HG02885 (cell line): ENCODE measurements at regions not wholly inside any gene's neighbourhood (a gene's known extent, or its start where the extent isn't known, plus 50 kb on each side); places are given as distances from the start of the nearest gene placed in this dataset.

Experiments
- ATAC-seq: cut with Tn5 transposase; IDR thresholded peaks from one replicate; pipeline ENCODE4 v1.9.1; 2021; ENCODE audit warnings: mild to moderate bottlenecking; ENCODE audit not compliant: unreplicated experiment, poor library complexity

DNA sequence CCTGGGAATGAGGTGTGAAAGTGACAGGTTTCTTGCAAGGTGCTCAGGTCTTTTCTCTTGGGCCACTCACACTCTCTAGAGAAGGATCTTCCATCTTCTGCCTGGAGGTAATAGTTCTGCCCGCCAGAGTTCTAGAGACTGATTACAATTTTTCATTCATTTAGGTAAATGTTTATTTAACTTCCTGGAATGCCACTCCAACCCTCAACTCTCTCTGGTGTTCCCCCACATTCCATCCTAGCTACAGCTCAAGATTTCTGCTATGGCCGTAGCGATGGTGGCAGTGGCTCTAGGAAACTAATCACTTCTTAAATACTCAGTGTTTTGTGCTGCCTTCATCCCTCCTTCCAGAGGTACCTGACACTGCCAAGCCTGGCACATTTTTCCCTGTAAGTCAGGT is 174.6 kb downstream of the WDR11 start:
- no peak for ATAC-seq

DNA sequence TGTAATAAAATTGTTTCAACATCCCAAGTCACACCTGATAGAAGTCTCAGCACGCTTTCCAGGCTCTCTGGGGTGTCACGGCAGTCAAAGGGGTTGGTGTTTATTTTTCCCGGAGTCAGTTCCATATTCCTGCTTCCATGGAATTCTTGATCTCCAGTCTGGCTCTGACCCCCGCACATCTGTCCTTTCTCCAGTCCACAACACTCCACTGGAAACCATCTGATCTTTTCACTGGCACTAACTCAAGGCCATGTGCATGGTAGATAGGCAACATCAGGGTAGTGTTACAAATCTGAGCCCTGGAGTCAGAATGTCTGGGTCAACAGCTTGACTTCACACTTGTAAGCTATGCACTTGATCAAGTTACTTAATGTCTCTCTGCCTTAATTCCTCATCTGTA is 176.2 kb downstream of the WDR11 start:
- no peak for ATAC-seq

DNA sequence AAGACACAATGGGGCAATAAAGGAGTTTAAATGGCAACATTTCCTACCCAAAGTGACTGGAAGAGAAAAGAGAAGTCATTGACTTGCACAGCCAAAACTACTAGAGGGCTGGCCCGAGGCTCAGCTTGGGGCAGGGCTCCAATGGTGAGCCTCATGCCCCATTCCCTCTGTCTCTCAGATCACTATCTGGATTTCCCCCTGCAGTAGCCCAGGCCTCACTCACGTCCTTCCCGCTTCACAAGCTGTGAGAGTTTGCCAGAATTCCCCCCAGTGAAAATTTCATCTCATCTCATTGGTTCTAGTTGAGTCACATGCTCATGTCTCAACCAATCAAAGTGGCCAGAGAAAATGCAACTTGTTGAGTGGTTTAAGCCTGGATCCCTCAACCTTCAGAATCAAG is 181.3 kb downstream of the WDR11 start:
- no peak for ATAC-seq

DNA sequence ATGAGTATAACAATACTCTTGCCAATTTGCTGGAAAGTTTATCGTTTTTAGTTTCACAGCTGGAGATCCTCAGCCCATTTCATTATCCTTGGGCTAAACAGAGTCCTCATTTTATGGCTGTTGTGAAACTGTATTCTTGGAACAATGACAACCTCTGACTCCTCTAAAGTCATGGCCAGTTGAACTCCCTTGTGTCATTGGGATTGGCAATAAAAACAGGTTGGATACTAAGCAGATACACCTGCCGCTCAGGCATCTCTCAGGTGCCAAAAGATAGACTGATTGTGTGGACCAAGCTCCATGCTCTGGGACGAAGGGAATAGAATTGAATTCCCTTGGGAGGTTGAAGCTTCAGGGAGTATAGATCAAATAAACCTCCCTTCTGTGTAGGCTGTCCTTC is 182.2 kb downstream of the WDR11 start:
- no peak for ATAC-seq

DNA sequence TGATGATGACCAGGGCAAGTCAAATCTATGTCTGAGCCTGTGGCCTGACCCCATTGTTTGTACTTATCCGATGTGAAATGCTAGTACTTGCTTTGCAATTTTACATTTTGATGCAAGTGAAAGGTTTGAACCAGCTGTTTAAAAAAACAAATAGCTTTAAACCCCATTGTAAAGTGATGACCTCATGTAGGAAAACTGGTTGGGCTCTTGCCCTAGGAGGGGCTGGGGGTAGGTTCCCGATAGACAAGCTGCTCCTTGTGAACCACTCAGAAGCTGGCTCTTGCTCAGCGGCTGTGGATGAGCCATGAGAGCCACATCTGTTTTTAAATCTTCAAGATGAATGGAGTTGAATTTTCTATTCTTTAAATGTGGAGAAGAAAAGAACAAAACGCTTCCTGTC is 185.3 kb downstream of the WDR11 start:
- ATAC-seq: no peak

DNA sequence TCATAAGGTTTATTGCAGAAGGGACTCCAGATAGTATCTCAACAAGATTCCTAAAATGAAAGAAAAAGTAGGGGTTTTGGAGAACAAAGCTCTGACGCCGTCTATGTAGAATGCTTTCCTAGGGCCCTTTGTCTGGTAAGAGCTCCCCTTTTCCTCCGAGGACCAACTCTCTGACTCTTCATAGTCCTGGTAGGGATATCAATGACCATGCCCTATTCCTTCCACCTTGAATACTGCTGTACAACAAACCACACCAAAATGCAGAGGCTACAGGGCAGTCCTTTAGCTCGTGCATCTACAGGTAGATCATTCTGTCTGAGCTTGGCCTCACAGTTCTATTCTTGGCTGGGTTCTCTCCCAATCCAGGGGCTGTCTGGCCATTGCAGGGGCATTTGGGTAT is 190.3 kb downstream of the WDR11 start:
- no peak for ATAC-seq

DNA sequence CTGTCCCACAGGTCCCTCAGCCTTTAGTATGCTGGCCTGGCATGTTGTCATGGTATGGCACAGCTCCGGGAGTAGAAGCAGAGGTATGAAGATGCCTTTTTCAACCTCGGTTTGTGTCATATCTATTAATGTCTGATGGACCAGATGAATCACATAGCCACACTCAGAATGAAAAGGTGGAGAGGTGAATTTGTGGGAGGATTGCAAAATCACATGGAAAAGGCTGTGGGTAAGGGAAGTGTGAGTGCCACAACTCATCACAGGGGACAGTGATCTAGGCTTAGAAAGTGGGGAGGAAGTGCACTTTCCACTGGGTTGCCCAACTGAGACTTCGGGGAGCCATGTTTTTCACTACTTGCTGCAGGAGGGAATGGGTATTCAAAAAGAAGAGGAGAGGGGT is 190.7 kb downstream of the WDR11 start:
- no peak for ATAC-seq

DNA sequence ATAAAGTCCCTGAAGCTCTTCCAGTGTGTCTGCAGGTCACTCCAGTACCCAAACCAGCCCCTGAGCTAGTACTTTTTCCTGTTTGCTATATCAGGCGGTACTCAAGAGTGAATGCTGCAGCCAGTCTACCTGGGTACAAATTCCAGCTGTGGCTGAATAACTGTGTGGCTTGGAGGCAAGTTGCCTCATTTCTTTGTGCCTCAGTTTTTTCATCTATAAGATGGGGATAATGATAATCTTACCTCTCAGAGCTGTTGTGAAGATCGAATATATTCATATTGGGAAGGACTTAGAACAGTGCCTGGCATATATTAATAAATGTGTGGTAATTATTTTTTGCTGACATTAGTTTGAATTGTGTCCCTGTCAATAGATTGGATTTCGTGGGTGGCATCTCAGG is 191.2 kb downstream of the WDR11 start:
- no peak for ATAC-seq

DNA sequence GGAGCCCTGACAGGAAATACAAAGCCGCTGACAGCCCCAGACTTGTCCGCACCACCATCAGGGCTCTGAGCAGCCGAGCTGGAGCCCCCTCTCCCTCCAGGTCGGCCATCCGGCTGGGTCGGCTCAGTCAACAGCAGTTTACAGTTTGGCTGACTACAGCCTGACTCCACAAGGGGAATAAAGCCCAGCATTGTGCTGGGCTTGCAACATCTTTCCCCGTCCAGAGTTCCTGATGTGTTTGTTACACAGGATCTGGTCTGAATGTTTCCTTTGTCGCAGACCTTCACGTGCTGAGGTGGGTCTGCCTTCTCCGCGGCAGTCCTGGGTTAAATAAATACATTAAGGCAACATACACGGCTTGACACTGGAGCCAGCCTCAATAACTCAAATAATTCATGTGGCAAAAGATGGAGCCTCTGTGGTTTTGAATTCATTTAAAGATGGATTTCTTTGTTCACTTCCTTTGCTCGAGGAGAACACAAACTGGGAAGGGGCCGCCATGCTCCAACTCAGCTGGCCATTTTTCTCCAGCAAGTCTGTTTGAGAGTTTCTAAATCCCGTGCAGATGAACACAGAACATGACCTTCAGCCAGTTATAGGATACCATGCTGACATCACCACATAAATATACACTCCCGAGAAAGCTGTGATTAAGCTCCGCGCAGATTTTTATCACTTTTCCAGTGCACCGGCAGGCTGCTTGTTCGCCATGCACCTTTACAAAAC is 192.1 kb downstream of the WDR11 start:
- no peak for ATAC-seq

DNA sequence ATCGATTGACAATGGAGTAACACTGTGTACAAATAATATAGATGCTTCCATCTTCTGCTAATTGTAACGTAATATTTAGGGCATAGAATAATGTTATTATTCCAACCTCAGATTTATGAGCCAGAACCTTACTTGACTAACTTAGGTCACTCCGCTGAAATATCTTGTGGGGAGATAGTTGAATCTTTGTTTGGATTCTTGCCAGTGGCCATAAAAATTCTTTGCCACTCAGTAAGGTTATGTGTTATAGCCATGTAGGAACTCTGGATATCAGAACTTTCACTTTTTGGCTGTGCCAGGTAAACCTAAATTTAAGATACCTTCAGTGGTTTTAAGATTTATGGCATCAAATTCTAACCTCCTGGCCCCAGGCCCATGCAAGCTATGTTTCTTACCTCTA is 197.6 kb downstream of the WDR11 start:
- ATAC-seq: no peak

DNA sequence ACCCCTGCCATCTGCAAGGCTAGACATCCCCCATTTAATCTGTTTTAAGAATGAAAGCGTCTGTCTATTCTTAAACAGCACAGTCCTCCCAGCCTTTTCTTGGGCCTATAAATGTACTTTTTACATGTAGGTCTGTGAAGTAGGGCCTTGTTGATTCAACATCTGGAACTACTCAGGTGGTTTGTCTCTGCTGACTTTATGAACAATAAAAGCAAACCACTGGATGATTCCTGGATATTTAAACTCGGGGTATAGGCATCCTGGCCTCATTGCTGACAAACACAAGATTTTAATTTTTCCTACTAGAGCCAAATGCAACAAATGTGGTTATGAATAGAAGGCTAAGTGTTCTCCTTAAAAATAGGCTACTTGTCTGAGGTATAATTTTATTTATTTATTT is 198.3 kb downstream of the WDR11 start:
- no peak for ATAC-seq

DNA sequence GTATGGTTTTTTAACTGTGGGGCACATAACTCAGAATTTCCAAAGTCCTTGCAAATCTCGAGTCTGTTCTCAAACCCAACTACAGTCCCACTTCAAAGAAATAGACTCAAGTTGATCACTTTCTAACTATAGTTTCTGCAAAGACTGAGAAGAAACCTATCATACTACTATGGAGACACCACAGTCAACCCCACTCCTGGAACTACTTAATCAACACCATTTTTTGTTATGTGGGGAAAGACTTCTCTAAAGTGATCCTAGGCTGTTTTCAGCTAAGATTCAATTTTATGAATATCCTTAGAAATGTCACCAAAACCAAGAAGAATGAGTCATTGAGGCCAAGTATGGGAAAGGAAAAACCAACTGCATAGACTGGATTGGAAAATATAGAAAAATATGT is 198.8 kb downstream of the WDR11 start:
- ATAC-seq: no peak

DNA sequence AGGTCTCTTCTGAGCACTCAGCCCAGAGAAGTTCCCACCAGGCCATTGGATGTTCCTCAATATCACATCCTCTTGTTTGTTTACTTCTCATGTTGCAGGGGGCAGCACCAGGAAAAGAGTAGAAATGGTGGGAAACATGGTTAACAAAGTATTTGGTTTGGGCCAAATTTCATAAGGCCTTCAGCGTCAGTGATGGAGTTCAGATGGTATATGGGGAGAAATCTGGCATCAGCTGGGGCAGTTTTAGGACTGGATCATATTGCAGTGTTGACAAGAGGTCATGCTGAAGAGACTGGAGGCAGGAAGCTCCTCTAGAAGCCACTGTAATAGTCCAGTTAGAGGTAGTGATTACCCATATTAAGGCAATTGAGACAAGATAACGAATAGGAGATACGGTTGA is 200.0 kb downstream of the WDR11 start:
- ATAC-seq: no peak

DNA sequence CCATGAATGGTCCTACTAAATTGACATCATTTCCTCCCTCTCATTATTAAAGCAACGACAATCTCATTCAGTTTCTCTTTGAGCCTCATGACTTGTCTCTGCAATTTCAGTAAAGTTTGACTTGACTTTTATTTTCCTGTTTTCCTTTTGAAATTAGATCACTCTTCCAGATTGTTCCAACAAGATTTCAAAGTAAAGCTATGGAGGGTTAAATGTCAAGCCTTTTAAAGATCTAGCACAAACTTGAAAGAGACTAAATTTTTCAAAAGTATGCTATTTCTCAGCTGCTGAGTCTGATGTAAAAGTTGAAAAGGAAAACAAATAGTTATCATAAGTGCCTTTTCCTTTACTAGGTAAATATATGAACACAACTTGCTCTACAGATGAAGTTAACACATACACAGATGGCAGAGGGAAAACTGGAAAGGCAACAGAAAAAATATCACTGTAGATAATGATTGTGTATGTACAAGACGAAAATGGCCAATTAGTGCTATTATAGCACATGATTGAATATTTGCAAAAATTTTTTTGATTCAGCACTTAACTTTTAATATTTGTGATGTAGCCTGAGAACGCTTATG is 200.6 kb downstream of the WDR11 start:
- ATAC-seq: no peak

DNA sequence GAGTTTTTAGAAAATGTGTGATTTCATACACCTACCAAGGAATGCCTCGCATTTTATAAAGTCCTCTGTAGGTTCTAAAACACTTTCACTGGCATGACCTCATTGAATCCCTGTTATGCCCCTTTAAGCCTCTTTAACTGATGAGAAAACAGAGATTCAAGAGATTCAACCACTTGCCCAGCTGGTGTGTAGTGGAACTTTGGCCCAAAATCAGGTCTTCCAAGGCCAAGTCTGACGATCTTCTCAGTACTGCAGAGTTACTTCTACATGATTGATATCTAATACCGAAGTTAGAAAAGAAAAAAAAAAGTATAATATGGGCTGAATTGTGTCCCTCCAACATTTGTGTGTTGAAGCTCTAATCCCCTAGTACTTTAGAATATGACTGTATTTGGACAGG is 202.0 kb downstream of the WDR11 start:
- no peak for ATAC-seq

DNA sequence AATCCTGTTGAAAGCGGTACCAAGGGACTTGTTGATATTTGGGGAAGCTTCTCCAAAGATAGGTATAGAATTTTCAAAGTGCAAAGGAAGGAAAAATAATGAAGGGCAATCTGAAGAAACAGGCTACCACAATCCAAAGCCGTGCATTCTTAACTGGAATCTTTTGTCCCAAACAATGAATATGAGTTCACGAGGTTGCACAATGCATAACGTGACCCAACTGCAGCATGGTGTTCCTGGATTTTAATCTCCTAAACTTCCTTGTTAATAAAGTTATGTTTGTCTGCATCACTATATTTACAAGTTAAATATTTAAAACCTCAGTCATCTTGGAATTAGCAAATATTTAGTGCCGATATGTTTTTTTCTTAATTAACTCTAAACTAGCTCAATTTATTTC is 203.7 kb downstream of the WDR11 start:
- ATAC-seq: no peak

DNA sequence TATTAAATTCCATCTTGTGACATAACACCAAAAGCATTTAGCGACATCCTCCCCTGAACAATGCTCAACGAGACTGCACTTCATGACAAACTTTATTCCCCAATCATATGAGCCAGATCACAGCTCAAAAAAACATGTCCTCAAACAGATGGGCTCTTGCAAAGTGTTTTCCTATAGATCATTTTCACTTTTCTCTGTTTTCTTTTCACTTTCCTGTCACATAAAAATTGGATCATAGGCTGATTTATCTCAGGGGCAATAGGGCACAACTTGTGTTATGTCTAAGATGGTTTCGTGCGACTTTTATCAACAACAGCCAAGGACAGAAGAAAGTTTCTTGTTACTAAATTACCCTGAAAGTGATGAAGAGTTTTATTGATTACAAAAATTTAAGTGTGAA is 206.1 kb downstream of the WDR11 start:
- ATAC-seq: no peak

DNA sequence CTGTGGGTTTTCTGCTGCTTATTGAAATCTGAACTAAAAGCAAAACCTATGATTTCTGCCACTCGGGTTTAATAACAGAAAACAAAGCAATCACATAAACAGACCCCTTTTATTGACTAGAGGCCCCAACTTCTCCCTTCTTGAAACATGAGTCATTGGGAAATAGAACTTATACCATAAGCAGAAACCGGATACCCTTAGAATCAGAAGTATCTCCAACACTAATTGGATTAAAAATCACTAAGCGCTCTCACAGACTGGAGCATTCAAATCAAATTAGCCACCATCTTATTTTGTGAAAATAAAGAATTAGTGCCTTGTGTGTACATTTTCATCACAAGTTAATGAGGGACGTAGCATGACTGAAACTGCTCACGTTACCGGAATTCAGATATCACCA is 206.9 kb downstream of the WDR11 start:
- ATAC-seq: no peak

DNA sequence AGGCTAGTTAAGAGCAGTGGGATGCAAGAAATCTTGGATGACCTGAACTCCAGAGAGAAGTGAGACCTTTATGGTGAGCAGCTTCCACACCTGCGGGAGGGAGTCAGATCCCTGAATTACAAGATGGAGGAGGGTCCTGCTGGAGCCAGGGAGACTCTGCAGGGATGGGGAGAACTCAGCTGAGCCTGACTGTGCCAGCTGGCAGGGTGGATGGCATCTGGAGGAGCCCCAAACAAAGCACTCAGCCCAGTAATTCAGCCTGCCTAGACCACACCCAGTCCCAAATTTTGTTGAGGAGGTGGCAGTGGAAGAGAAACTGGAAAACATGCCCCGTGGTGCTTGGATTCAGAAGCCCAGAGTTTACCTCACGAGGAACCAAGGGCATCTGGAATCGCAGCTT is 208.2 kb downstream of the WDR11 start:
- no peak for ATAC-seq

DNA sequence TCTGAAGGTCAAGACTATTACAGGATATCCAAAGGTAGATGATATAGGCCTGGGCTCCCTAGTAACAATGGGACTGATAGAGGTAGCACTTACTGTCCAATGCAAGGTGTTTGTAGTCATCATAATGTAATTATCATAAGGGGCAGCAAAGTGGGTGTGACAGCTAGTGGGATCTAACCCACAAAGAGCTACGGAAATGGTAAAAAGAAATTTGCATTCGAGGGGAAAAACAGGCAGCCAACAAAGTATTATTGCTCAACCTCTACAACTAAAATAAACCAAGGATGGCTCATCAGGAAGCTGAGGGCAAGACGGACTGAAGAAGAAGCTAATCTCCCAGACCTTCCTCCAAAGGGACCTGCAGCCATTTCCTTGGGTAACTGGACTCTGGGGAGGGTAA is 211.0 kb downstream of the WDR11 start:
- no peak for ATAC-seq

DNA sequence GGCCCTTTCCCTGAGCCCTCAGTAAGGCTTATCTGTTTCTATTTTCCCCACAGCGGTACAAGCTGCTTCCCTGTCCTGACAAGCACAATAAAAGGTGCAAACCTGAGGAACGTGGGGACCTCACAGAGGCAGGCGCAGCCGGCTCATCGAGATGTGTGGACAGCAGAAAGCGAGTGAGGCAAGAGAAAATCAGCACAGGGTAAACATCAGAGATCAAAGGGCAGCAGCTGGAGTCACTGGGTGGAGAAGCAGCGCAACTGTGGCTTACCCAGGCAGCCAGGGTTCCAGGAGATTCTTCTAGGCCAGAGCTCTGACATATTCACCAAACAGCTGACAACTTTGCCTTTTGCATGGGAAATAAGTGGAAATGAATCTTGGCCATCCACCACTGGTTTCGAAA is 212.6 kb downstream of the WDR11 start:
- ATAC-seq: no peak

DNA sequence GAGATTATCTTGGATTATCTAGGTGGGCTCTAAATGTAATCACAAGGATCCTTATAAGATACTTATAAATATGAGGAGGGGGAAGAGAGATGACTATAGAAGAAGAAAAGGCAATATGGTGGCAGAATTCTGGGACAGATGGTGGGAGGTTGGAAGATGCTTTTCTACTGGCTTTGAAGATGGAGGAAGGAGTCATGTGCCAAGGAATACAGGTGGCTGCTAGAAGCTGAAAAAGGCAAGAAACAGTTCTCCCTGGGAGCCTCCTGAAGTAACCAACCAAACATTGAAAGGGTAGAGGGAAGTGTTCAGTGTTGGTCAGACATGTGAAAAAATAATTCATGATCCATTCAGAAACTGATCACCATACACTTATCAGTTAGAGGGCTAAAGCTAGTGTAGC is 213.3 kb downstream of the WDR11 start:
- no peak for ATAC-seq

DNA sequence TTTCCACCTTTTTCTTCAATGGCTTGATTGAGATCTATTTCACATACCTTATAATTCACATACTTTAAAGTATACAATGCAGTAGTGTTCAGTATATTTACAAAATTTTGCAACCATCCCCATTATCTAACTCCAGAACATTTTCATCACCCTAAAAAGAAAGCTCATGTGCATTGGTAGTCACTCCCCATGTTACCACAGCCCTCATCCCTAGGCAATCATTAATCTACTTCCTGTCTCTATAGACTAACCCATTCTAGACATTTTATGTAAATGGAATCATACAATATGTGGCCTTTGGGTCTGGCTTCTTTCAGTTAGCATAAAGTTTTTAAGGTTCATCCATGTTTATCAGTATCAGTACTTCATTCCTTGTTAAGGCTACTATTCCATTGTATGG is 214.2 kb downstream of the WDR11 start:
- no peak for ATAC-seq
